A204.1 (cell line): ENCODE measurements at regions not wholly inside any gene's neighbourhood (a gene's known extent, or its start where the extent isn't known, plus 50 kb on each side); places are given as distances from the start of the nearest gene placed in this dataset.

Source experiments
- FAIRE-seq: peaks from 2 replicates; lab custom pipeline; 2012; peaks lifted over from hg19 to GRCh38; lab: Jason Lieb, UNC

DNA sequence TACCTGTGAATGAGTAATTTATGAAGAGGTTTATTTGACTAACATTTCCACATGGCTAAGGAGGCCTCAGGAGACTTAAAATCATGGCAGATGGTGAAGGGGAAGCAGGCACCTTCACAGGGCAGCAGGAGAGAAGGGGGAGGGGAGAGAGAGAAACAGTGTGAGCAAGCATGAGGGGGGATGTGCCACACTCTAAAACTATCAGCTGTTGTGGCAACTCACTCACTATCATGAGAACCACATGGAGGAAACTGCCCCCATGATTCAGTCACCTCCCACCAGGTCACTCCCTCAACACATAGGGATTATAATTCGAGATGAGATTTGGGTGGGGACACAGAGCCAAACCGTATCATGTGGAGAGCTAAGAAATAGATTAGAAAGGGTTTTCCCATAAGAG, 309.0 kb downstream of the RDH14 start:
- no peak for FAIRE-seq

- FAIRE-seq, result no peak
Observed at GRCh38 chr2:18247282-18248110, 313.0 kb downstream of the RDH14 start.

GRCh38 chr2:18245375-18245774, 315.1 kb downstream of the RDH14 start:
- FAIRE-seq, result no peak

- no peak for FAIRE-seq
Observed at GRCh38 chr2:18244845-18245244, 315.6 kb downstream of the RDH14 start.

DNA sequence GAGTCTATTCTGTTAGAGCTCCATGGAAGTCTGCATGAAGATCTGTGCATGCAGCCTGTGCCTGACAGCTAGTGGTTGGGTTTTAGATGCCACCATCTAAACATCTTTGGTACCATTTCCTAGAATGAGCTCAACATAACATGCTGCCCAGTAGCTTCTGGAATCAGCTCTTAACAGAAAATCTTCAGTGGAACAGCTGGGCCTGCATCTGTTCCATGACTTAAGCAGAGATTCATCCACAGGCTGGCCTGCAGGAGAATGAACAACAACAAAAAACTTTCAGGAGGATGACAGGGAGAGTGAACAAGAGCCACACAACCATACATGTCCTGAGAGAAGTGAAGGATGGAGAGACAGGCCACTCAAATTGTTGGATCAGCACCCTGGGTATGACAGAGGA, 316.6 kb downstream of the RDH14 start:
- no peak for FAIRE-seq

DNA sequence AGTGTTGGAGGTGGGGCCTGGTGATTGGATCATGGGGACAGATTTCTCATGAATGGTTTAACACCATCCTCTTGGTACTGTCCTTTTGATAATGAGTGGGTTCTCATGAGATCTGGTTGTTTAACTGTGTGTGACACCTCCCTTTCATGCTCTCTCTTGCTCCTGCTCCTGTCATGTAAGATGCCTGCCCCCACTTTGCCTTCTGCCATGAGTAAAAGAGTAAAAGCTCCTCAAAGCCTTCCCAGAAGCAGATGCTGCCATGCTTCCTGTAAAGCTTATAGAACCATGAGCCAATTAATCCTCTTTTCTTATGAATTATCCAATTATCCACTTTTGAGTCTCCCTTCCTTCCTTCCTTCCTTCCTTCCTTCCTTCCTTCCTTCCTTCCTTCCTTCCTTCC, 317.7 kb downstream of the RDH14 start:
- no peak for FAIRE-seq

- no peak for FAIRE-seq
Observed at GRCh38 chr2:18238209-18238608, 322.2 kb downstream of the RDH14 start.

DNA sequence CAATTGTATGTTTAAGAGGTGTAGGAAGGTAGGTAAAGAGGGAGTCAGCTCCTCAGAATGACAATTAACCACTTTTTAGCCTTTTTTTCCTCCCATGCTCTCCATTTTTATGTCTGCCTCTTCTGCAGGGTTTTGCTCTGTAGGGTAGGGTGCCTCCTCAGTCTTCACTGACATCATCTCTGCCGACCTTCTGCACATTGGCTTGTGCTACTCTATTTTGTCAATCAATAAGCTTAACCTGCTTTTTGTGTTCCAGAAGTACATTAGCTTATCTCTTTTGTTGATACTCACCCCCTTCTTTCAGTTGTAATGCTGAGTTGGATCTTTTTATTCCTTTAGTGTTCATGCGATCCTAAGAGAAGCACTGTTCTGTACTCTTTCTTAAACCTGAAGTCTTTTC, 323.2 kb downstream of the RDH14 start:
- no peak for FAIRE-seq

GRCh38 chr2:18232731-18233438, 327.6 kb downstream of the RDH14 start:
- no peak for FAIRE-seq

DNA sequence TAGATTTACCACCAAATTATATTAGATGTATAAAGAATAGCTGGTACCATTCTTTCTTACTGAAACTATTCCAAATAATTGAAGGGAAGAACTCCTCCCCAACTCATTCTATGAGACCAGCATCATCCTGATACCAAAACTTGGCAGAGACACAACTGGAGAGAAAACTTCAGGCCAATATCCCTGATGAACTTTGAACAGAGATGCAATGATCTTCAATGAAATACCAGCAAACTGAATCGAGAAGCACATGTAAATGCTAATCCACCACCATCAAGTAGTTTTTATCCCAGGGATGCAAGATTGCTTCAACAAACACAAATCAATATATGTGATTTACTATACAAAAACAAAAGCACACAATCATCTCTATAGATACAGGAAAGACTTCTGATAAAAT, 329.8 kb downstream of the RDH14 start:
- no peak for FAIRE-seq

- no peak for FAIRE-seq
Observed at GRCh38 chr2:18219676-18220075, 340.8 kb downstream of the RDH14 start.

- FAIRE-seq, result no peak
Observed at GRCh38 chr2:18218160-18218933, 339.9 kb downstream of the KCNS3 start.

GRCh38 chr2:18214936-18215335, 336.5 kb downstream of the KCNS3 start:
- FAIRE-seq, result no peak

GRCh38 chr2:18213986-18214385, 335.5 kb downstream of the KCNS3 start:
- no peak for FAIRE-seq

DNA sequence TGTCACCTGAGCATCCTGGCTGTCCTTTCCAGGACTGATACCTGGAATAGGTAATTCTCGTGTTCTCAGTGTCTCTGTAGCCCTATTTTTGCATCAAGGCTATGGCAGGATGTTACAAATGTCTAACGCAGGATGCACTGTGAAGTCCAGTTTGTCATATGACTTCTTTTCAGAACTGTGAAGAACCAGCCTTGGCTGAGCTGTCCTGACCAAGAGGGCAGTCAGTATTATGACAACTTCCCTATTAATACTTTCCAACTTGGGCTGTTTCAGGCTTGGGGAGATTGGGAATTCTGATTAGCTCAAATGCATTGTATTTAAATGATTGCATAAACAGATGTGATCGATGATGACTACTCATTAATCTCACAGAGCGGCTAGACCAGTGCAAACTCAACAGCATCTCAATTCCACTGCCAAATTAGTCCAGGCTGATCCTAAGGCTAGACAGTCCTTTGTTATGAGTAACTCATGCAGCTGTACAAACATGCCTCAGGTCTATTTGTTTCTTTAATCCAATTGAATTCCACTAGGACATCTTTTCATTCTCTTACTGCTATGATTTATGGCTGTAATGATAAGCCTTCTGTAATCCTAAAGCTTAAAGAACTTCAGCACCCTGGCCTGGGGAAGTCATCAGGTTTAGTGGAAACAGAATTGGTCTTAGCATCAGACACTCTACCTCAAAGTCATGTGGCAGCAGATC, 331.6 kb downstream of the KCNS3 start:
- FAIRE-seq, result no peak

GRCh38 chr2:18208956-18209355, 330.5 kb downstream of the KCNS3 start:
- FAIRE-seq, result no peak

- no peak for FAIRE-seq
Observed at GRCh38 chr2:18200771-18201170, 322.3 kb downstream of the KCNS3 start.

GRCh38 chr2:18198677-18199076, 320.2 kb downstream of the KCNS3 start:
- FAIRE-seq, result no peak

- no peak for FAIRE-seq
Observed at GRCh38 chr2:18194161-18194560, 315.7 kb downstream of the KCNS3 start.

GRCh38 chr2:18186816-18187613, 308.5 kb downstream of the KCNS3 start:
- FAIRE-seq, result no peak

- no peak for FAIRE-seq
Observed at GRCh38 chr2:18182861-18183260, 304.4 kb downstream of the KCNS3 start.

- no peak for FAIRE-seq
Observed at GRCh38 chr2:18180912-18181311, 302.4 kb downstream of the KCNS3 start.
